ENCODE measurements at regions not wholly inside any gene's neighbourhood (a gene's known extent, or its start where the extent isn't known, plus 50 kb on each side); places are given as distances from the start of the nearest gene placed in this dataset.

GRCh38 chr15:69524814-69525213, 72.2 kb downstream of the RPLP1 start:
- TF ChIP-seq CTCF (conservative IDR thresholded peaks at IDR 0.05; ENCODE audit: low read length): no peak
- no peak for TF ChIP-seq EZH2phosphoT487 (IDR thresholded peaks at IDR 0.05; ENCODE audit: borderline replicate concordance)

All from Loucy (cell line).